Right renal pelvis (tissue), 4 donors: ENCODE measurements at regions not wholly inside any gene's neighbourhood (a gene's known extent, or its start where the extent isn't known, plus 50 kb on each side); places are given as distances from the start of the nearest gene placed in this dataset.
"Not testable (repeated sequence)": the region's sequence is repeated elsewhere in the genome, so short reads cannot be mapped to it uniquely, and the experiment has no call there.

Experiments used
- DNase-seq, 4 donors: peaks; one replicate each; pipeline ENCODE4 v3.0.0-alpha.2; 2013; ENCODE audit warnings: low read depth in 4 of 4, low spot score in 3 of 4, missing footprints in 1 of 4

DNA sequence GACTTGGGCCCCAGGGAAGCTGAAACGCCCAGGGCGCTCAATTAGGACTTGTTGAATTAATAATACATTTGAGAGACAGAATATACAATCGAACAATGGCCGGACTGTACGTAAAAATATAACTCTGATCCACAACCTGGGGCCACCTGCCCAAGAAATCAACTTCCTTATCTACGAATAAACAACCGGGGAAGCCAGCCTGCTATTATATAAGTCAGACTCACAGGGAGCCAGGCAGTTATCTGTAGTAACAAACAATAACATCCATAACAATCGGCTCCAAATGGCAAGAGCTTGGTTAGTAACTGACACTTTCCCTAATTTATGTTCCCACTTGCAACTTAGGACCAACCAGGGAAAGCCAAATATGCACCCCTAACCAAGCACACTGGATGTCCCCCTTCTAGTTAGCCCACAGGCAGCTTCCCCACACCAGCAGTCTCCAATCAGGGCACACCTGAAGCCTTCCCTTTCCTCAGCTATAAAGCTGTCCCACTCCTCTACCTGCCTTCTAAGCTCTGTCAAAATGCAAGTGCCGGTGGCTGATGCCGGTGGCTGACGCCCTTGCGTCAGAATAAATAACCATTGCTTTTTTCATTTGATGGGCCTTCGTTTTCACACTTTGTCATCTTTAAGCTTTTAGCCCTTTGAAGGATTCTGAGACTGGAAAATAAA, 135.2 kb downstream of the FAM72B start:
- not testable (repeated sequence) for DNase-seq

DNA sequence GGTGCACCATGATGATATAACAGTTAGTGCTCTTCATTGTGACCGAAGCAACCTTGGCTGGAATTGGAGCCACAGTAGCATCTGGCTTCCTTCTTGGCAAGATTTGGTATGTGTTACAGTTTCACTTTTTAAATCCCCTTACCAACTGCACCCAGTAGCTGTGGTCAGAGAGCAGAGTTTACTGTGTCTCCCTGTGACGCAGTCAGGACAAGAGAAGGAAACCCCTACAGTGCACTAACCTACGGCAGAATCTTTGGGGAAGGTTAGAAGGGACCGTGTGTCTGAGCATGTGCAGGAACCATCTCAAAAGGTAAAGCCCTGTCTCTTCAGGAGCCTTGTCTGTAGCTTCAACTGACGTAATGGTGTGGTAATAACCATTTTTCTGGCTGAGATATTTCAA, 134.0 kb downstream of the FAM72B start:
- DNase-seq = not testable (repeated sequence)

DNA sequence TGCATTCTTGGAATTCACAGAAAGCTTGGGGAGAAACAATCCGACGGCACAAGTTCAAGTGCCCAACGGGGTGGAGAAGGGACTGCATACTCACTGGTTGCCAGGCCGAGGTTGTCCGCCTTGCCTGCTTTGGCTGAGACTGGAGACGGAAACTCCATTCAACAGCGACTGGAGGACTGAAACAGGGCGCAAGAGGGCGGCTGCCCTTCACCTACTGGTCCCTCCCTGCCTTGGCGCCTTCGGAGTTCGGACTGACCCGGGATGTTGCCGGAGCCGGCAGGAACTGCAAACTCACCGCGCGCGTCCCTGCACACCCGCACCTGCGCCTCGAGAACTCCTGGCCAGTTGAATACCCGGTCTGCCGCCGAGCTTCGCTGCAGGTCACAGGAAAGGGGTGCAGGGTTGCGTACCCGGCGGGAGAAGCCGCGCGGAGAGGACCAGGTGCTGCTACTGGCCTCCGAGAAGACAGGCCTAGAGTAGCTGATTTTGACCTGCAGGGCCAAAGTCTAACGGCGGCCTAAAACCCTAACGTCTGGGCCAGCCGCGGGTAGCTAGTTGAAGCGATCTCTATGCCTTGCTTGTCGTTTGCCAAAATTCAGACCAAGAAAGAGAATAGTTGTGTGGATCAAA, 132.9 kb downstream of the FAM72B start:
- DNase-seq = not testable (repeated sequence)

DNA sequence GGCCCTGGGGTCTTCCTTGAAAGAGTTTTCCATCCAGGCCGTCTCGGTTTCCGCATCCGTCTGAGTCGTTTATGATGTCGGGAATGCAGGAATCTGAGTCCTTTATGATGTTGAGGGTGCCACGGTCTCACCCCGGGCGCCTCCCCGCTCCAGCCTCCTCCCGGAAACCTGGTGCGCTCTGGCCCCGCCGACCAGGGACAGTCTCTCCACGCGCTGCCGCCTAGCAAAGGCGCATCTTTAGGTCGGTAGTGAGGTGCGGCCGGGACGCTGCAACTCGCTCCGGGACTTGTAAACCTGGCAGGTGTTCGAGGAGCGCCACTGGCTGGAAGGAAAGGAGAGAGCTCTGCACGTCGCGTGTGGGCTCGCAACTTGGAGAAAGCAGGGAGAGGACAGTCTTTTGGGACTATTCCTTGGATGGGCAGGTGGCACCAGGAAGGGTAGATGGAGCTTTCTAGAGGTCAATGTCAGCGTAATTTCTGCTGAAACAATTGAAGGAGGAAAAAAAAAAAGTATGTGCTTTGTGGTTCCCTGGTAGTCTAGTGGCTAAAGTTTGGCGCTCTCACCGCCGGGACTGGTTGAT, 132.0 kb downstream of the FAM72B start:
- not testable (repeated sequence) for DNase-seq

GRCh38 chr1:121054928-121055327, 129.2 kb downstream of the FAM72B start:
- DNase-seq = not testable (repeated sequence)

DNA sequence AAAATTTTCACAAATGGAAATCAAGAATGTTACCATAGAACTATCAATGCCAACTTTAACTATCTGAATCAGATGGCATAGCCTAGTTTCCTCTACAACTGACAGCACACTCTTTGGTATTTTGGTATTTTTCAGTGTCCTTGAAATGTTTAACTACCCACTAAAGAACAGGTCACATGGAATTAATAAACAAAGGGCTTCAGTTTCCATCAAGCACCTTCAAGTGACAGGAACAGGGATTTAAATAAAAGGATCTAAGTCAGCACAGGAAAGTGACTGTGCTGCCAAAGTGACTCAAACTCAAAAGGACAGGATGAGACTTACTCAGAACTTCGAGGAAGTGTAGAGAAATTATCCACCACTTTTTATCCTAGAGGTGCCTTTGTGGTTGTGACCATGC, 117.2 kb downstream of the FAM72B start:
- DNase-seq = not testable (repeated sequence)

GRCh38 chr1:121068738-121069499, 115.2 kb downstream of the FAM72B start:
- DNase-seq = not testable (repeated sequence)

DNA sequence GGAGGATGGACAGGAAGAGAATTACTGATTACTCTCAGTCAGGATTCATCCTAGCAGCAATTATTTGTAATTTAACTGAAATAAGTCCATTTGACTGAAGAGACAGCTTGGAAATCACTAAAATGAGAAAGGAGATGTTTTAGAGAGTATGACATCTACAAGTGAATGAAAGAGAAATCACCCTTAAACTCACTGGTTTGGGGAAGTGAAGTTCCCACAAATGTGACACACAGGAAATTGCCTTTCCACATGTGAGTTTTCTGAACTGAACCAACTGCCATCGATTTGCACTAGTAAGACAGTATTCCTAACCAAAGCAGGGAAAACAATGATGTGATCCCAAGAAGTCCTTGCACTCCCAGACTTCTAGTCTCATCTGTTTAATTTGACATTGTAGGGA, 110.3 kb downstream of the FAM72B start:
- DNase-seq = not testable (repeated sequence)

GRCh38 chr1:121075254-121075805, 108.8 kb downstream of the FAM72B start:
- not testable (repeated sequence) for DNase-seq

DNA sequence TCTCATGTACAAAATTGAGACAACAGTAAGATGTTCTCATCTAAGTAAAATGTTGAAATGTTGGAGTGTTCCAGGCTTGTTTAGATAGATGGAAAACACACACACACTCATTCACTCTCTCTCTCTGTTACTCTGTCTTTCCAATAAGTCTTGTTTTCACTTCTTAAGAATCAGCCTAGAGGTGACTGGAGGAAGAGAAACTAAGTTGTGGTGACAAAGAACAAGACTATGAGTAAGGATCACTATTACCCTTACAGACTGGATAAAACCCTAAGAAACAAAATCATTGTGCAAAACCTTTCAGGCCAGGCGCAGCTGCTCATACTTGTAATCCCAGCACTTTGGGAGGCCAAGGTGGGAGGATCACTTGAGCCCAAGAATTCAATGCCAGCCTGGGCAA, 107.5 kb downstream of the FAM72B start:
- not testable (repeated sequence) for DNase-seq

- not testable (repeated sequence) for DNase-seq
Measured at GRCh38 chr1:121079655-121080054, 104.5 kb downstream of the FAM72B start.

GRCh38 chr1:121080197-121080903, 103.8 kb downstream of the FAM72B start:
- DNase-seq = not testable (repeated sequence)

GRCh38 chr1:121080904-121081264, 103.3 kb downstream of the FAM72B start:
- not testable (repeated sequence) for DNase-seq

GRCh38 chr1:121081625-121082199, 102.4 kb downstream of the FAM72B start:
- DNase-seq = not testable (repeated sequence)

GRCh38 chr1:121082995-121083394, 101.1 kb downstream of the FAM72B start:
- DNase-seq = not testable (repeated sequence)

GRCh38 chr1:121086249-121086648, 97.9 kb downstream of the FAM72B start:
- DNase-seq = not testable (repeated sequence)

DNA sequence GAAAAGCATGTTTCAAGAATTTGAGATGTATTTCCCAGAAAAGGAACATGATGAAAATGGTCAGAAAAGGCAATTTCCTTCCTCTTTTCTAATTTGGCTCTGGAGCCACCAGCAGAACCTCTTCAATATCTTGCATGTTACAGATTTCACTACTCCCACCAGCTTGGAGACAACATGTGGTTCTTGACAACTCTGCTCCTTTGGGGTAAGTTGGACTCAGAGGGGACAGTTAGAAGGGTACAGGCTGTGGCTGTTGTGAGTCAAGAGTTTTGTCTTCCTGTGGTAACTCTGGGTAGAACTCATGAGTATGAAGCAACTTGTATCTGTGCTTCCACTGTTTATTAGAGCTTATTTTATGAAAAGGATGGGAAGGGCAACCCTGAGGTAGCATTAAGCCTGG, 96.9 kb downstream of the FAM72B start:
- DNase-seq = not testable (repeated sequence)

DNA sequence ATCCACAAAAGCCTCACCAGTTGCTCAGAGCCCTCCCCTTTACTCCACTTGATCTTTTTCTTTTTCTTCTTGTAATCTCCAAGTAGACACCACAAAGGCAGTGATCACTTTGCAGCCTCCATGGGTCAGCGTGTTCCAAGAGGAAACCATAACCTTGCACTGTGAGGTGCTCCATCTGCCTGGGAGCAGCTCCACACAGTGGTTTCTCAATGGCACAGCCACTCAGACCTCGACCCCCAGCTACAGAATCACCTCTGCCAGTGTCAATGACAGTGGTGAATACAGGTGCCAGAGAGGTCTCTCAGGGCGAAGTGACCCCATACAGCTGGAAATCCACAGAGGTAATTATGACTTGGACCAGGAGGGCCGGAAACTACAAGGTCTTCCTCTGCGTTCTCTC, 95.6 kb downstream of the FAM72B start:
- not testable (repeated sequence) for DNase-seq

GRCh38 chr1:121092329-121092968, 91.7 kb downstream of the FAM72B start:
- not testable (repeated sequence) for DNase-seq
